Nephron (organoid): ENCODE measurements at regions not wholly inside any gene's neighbourhood (a gene's known extent, or its start where the extent isn't known, plus 50 kb on each side); places are given as distances from the start of the nearest gene placed in this dataset.

Source experiments
- H3K27ac Mint-ChIP-seq, 3 experiments: 2 replicates each; pipeline ENCODE4 v1.8.0; 2020; ENCODE audit warnings: mixed read lengths in 3 of 3, mild to moderate bottlenecking in 2 of 3, moderate library complexity in 1 of 3
- H3K27me3 Mint-ChIP-seq: 2 replicates; pipeline ENCODE4 v1.8.0; 2021; ENCODE audit warnings: low read depth, mild to moderate bottlenecking, moderate library complexity, mixed read lengths
- H3K36me3 Mint-ChIP-seq: 2 replicates; pipeline ENCODE4 v1.8.0; 2020; ENCODE audit warnings: low read depth, mixed read lengths
- H3K4me1 Mint-ChIP-seq: 2 replicates; pipeline ENCODE4 v1.8.0; 2020; ENCODE audit warnings: mixed read lengths
- H3K4me3 Mint-ChIP-seq, 3 experiments: 2 replicates each; pipeline ENCODE4 v1.8.0; 2020; ENCODE audit warnings: mild to moderate bottlenecking in 3 of 3, mixed read lengths in 3 of 3, moderate library complexity in 2 of 3
- H3K9me3 Mint-ChIP-seq: 2 replicates; pipeline ENCODE4 v1.8.0; 2020; ENCODE audit warnings: mixed read lengths
- TF ChIP-seq, protein P1 (sequence below), 3 experiments: fragments of 200-600 bp; sonication (generic); IDR thresholded peaks; one replicate each; pipeline ENCODE4 v1.5.0; 2021; ENCODE audit warnings: antibody characterized with exemption in 3 of 3; ENCODE audit not compliant: unreplicated experiment in 3 of 3

- peaks cover 40% of the 10 kb centered on the region for H3K4me1 Mint-ChIP-seq
- TF ChIP-seq, protein P1, sequence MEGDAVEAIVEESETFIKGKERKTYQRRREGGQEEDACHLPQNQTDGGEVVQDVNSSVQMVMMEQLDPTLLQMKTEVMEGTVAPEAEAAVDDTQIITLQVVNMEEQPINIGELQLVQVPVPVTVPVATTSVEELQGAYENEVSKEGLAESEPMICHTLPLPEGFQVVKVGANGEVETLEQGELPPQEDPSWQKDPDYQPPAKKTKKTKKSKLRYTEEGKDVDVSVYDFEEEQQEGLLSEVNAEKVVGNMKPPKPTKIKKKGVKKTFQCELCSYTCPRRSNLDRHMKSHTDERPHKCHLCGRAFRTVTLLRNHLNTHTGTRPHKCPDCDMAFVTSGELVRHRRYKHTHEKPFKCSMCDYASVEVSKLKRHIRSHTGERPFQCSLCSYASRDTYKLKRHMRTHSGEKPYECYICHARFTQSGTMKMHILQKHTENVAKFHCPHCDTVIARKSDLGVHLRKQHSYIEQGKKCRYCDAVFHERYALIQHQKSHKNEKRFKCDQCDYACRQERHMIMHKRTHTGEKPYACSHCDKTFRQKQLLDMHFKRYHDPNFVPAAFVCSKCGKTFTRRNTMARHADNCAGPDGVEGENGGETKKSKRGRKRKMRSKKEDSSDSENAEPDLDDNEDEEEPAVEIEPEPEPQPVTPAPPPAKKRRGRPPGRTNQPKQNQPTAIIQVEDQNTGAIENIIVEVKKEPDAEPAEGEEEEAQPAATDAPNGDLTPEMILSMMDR (IDR thresholded peaks at IDR 0.05; ENCODE audit: unreplicated experiment in 3 of 3), result no peak
- H3K27me3 Mint-ChIP-seq, result peaks cover 46% of the 10 kb centered on the region
- no peaks in the 10 kb centered on the region for H3K9me3 Mint-ChIP-seq
- H3K36me3 Mint-ChIP-seq, result peaks cover 20% of the 10 kb centered on the region
- peak overlapping the region; percentile 82 to 93 (median 90) for H3K4me3 Mint-ChIP-seq
- peak overlapping the region; percentile 80 to 94 (median 94) for H3K27ac Mint-ChIP-seq
These were observed 107.8 kb downstream of the KCNRG start for GRCh38 chr13:50123002-50123401.

- TF ChIP-seq, protein P1 (IDR thresholded peaks at IDR 0.05; ENCODE audit: unreplicated experiment in 3 of 3), result no peak
- peaks cover 51% of the 10 kb centered on the region for H3K27me3 Mint-ChIP-seq
- peak overlapping the region; percentile 82 to 93 (median 90) for H3K4me3 Mint-ChIP-seq
- H3K27ac Mint-ChIP-seq, result peak overlapping the region; percentile 80 to 94 (median 94)
- H3K36me3 Mint-ChIP-seq, result peaks cover 20% of the 10 kb centered on the region
- H3K4me1 Mint-ChIP-seq, result peaks cover 45% of the 10 kb centered on the region
- H3K9me3 Mint-ChIP-seq, result no peaks in the 10 kb centered on the region
These were observed 108.2 kb downstream of the KCNRG start for GRCh38 chr13:50123515-50123861.

DNA sequence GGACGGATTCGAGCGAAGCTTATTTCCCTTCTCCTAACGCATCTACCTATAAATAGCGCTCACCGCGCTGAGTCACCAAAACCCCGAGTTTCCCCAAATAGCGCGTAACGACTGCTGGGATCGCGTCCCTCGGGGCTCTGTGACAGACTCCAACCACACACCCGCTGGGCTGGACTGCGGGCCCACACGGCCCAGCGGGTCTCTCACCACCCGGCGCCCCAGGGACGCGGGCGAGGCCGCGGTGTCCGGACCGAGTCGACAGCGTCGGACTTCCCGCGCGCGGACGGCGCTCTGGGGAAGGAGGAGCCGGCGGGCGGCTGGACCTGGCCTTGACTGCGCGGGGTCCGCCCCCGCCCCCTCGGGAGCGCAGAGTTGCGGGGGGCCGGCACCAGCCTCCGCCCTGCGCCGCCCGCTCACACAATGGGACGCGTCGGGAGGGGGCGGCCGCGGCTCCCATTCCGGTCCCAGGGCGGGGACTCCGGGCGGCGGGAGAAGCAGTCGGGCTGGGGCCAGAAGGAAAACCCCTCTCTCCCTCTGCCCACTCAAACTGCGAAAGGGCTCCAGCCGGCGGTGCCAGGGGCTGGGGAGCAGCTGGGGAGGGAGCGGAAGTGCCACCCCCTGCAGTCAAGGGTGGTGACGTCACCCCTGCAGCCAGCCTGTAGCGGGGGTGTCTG lies 108.8 kb downstream of the KCNRG start:
- H3K36me3 Mint-ChIP-seq, result peaks cover 20% of the 10 kb centered on the region
- H3K4me3 Mint-ChIP-seq, result peak overlapping the region; percentile 82 to 93 (median 91)
- TF ChIP-seq, protein P1 (IDR thresholded peaks at IDR 0.05; ENCODE audit: unreplicated experiment in 3 of 3), result no peak
- H3K4me1 Mint-ChIP-seq, result peaks cover 50% of the 10 kb centered on the region
- peaks cover 56% of the 10 kb centered on the region for H3K27me3 Mint-ChIP-seq
- H3K27ac Mint-ChIP-seq, result peak overlapping the region; percentile 80 to 99 (median 94)
- H3K9me3 Mint-ChIP-seq, result no peaks in the 10 kb centered on the region

- Mint-ChIP-seq H3K9me3 (no peaks in the 10 kb centered on the region), H3K4me1 (peaks cover 58% of the 10 kb centered on the region), H3K27me3 (peaks cover 58% of the 10 kb centered on the region), H3K4me3 (peak overlapping the region; percentile 82 to 93 (median 91)), H3K36me3 (peaks cover 15% of the 10 kb centered on the region), H3K27ac (peak overlapping the region; percentile 45 to 99 (median 91))
- TF ChIP-seq, protein P1 (IDR thresholded peaks at IDR 0.05; ENCODE audit: unreplicated experiment in 3 of 3), result no peak
These were observed 109.5 kb downstream of the KCNRG start for GRCh38 chr13:50124536-50125303.

- peaks cover 58% of the 10 kb centered on the region for H3K4me1 Mint-ChIP-seq
- peak overlapping the region; percentile 45 to 99 (median 91) for H3K27ac Mint-ChIP-seq
These were observed 110.0 kb downstream of the KCNRG start for GRCh38 chr13:50125304-50125553.

More at GRCh38 chr13:50125304-50125553, 110.0 kb downstream of the KCNRG start:
- Mint-ChIP-seq H3K9me3 (no peaks in the 10 kb centered on the region), H3K4me3 (peak overlapping the region; percentile 82 to 93 (median 91)), H3K27me3 (peaks cover 63% of the 10 kb centered on the region), H3K36me3 (peaks cover 15% of the 10 kb centered on the region)
- TF ChIP-seq, protein P1 (IDR thresholded peaks at IDR 0.05; ENCODE audit: unreplicated experiment in 3 of 3), result no peak
